Heart right ventricle (tissue), 16 donors: ENCODE measurements at regions not wholly inside any gene's neighbourhood (a gene's known extent, or its start where the extent isn't known, plus 50 kb on each side); places are given as distances from the start of the nearest gene placed in this dataset.
"Not testable (repeated sequence)": the region's sequence is repeated elsewhere in the genome, so short reads cannot be mapped to it uniquely, and the experiment has no call there.

Experiments used
- ATAC-seq, 8 donors: fragments of 200-7000 bp; cut with Tn5 transposase; one replicate each; pipeline ENCODE4 v1.9.1; 2020; ENCODE audit warnings: mild to moderate bottlenecking in 8 of 8, moderate library complexity in 8 of 8, moderate number of reproducible peaks in 1 of 8
- DNase-seq, 2 donors: peaks; one replicate each; pipeline ENCODE4 v3.0.0-alpha.2; 2020
- H3K27ac ChIP-seq, 10 donors: fragments of 200-600 bp; sonication (generic) in 2 of 10; one replicate each; pipeline versions ENCODE4 v1.5.0 to v1.8.0; 2020 to 2022; ENCODE audit warnings: mild to moderate bottlenecking in 3 of 10
- H3K27me3 ChIP-seq, 7 donors: fragments of 200-600 bp; one replicate each; pipeline ENCODE4 v1.8.0; 2021 to 2022; ENCODE audit warnings: mild to moderate bottlenecking in 2 of 7
- H3K36me3 ChIP-seq, 9 donors: fragments of 200-600 bp; sonication (generic) in 1 of 9; one replicate each; pipeline versions ENCODE4 v1.5.0 to v1.8.0; 2020 to 2022; ENCODE audit warnings: mild to moderate bottlenecking in 2 of 9
- H3K4me1 ChIP-seq, 9 donors: fragments of 200-600 bp; sonication (generic) in 1 of 9; one replicate each; pipeline versions ENCODE4 v1.5.0 to v1.8.0; 2020 to 2022; ENCODE audit warnings: mild to moderate bottlenecking in 4 of 9
- H3K4me3 ChIP-seq, 10 donors: fragments of 200-600 bp; sonication (generic) in 2 of 10; one replicate each; pipeline versions ENCODE4 v1.5.0 to v1.8.0; 2020 to 2022; ENCODE audit warnings: mild to moderate bottlenecking in 7 of 10, moderate library complexity in 2 of 10
- H3K9me3 ChIP-seq, 11 donors: fragments of 200-600 bp in 10 of 11; sonication (generic) in 2 of 11; one replicate each; pipeline versions ENCODE4 v1.5.0 to v1.8.0; 2013 to 2022; ENCODE audit warnings: mild to moderate bottlenecking in 2 of 11, control low read depth in 1 of 11, moderate library complexity in 1 of 11
- WGBS, 2 donors: extraction: QIAGEN DNeasy Blood & Tissue Kit; methylation state at CpG; one replicate each; pipeline ENCODE4 v1.1.7; 2013; ENCODE audit warnings: inconsistent platforms in 1 of 2; 5-methylcytosine and 5-hydroxymethylcytosine counted together
- intact Hi-C, 10 donors: fragments of 100-400 bp; cut with DNase I; formaldehyde crosslinking; loops; one replicate each; pipeline versions ENCODE4 v1.11.1 to v1.14.2; 2022
- TF ChIP-seq, protein P1 (sequence below), 9 donors: fragments of 200-600 bp; sonication (generic) in 2 of 9; IDR thresholded peaks; one replicate each; pipeline versions ENCODE4 v1.5.0 to v1.8.0; 2021 to 2022; ENCODE audit warnings: antibody characterized with exemption in 9 of 9, mild to moderate bottlenecking in 5 of 9, moderate library complexity in 1 of 9
- donor health status: Arrhythmogenic right ventricular cardiomyopathy.
- donor health status: ischemic (EF 13 %, LVEDD 7.1; RV severe dilation, severe dysfunction).
- donor health status: healthy with polysubstance abuse.
- donor health status: DM: no; HTN: yes; CAD: no.
- donor health status: DM: no; HTN: no; CAD: no.
- donor health status: ischemic (EF 25% LVEDD 6.9; RV normal size, moderate dysfunction).
- donor health status: ischemic (EF 25% LVEDD 5.7; RV mildly dilated, moderate dysfunction).
- donor health status: healthy.
- donor health status: DM: yes; HTN: yes; CAD: no.
- donor health status: Ischemic cardiomyopathy.
- donor health status: ischemic (EF 35%, LVEDD 5.7; RV mildly dilated, moderate dysfunction).
- donor health status: nonischemic (EF 11% LVEDD 7.7; RV severe dilation, severe dysfunction).
- donor health status: DM: yes; HTN: yes; CAD: no.
- donor health status: PGD.
- donor health status: ischemic (EF 29% LVEDD 5.4; RV normal size, mild dysfunction).
- donor health status: nonischemic (EF 23%, LVEDD 6.1; RV moderate dilation, normal function).

DNA sequence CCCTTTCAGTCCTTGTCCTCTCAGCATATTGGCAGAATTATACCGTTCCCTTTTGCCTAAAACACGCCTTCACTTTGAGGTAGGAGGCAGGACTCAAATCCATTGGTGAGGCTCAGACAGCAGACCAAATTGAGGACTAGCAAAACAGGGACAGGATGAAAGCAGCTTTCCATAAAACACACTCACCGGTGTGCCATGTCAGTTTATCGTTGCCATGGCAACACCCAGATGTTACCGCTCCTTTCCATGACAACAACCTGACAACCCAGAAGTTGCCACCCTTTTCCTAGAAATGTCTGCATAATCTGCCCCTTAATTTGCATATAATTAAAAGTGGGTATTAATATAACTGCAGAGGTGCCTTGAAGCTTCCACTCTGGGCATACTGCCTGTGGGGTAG is 730.4 kb downstream of the METTL4 start:
- TF ChIP-seq, protein P1, sequence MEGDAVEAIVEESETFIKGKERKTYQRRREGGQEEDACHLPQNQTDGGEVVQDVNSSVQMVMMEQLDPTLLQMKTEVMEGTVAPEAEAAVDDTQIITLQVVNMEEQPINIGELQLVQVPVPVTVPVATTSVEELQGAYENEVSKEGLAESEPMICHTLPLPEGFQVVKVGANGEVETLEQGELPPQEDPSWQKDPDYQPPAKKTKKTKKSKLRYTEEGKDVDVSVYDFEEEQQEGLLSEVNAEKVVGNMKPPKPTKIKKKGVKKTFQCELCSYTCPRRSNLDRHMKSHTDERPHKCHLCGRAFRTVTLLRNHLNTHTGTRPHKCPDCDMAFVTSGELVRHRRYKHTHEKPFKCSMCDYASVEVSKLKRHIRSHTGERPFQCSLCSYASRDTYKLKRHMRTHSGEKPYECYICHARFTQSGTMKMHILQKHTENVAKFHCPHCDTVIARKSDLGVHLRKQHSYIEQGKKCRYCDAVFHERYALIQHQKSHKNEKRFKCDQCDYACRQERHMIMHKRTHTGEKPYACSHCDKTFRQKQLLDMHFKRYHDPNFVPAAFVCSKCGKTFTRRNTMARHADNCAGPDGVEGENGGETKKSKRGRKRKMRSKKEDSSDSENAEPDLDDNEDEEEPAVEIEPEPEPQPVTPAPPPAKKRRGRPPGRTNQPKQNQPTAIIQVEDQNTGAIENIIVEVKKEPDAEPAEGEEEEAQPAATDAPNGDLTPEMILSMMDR (IDR thresholded peaks at IDR 0.05) = no peak
- whole genome bisulfite sequencing, 2 donors = 82 to 85% methylated on average over 5 of the region's 5 CpGs
- no peaks in the 10 kb centered on the region for H3K27me3 ChIP-seq
- no peaks in the 10 kb centered on the region for H3K36me3 ChIP-seq
- no peaks in the 10 kb centered on the region for H3K4me1 ChIP-seq
- ATAC-seq = no peak
- peaks cover 0 to 10% (median 0%) of the 10 kb centered on the region in 11 donors for H3K9me3 ChIP-seq
- no peak for DNase-seq
- H3K27ac ChIP-seq = no peak overlapping the region
- H3K4me3 ChIP-seq = no peak overlapping the region
- intact Hi-C loops = no loop called here

DNA sequence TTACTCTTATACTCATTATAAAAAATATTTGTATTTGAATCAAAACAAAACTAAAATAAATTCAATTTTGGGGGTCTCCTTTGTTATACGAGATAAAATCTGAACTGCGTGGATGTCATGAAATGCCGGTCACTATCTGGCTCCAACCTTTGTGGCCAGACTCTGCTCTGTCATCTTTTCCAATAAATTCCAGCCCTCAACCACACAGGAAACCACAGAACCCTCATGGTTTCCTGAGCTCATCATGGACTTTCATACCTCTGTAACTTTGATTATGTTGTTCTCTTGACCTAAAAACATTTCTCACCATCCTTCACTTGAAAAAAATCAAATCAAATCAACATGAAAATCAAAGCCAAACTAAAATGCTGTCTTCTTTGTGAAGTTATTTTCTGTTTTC is 724.7 kb downstream of the METTL4 start:
- WGBS, 2 donors = 73 to 79% methylated on average over 3 of the region's 3 CpGs
- intact Hi-C loops = no loop called here
- Histone ChIP-seq H3K27ac (no peak overlapping the region), H3K27me3 (no peaks in the 10 kb centered on the region), H3K9me3 (no peaks in the 10 kb centered on the region), H3K4me3 (no peak overlapping the region), H3K4me1 (no peaks in the 10 kb centered on the region), H3K36me3 (no peaks in the 10 kb centered on the region)
- ATAC-seq (no peak), DNase-seq (no peak)
- TF ChIP-seq, protein P1 (IDR thresholded peaks at IDR 0.05) = no peak

DNA sequence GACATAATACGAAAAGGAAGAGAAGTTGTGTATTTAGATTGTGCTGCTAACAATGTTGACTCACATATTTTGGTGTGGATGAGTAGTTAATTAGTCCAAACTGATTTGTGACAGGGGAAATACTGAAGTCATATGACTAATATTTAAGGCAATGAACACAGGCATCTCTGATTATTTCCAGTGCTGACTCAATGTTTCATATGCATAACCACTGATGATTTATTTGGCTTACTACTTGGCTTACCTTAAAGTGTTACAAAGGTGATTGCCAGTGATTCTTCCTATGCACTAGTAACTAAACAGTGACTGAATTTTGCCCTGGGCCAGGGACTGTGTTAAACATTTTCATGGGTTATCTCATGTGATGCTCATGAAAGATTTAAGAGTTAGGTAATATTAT is 722.6 kb downstream of the METTL4 start:
- Histone ChIP-seq H3K4me1 (no peaks in the 10 kb centered on the region), H3K9me3 (no peaks in the 10 kb centered on the region), H3K36me3 (no peaks in the 10 kb centered on the region), H3K4me3 (no peak overlapping the region), H3K27ac (no peak overlapping the region), H3K27me3 (no peaks in the 10 kb centered on the region)
- intact Hi-C loops = no loop called here
- TF ChIP-seq, protein P1 (IDR thresholded peaks at IDR 0.05) = no peak
- DNase-seq (no peak), ATAC-seq (no peak)
- 80 to 88% methylated on average over 1 of the region's 1 CpG for WGBS, 2 donors

DNA sequence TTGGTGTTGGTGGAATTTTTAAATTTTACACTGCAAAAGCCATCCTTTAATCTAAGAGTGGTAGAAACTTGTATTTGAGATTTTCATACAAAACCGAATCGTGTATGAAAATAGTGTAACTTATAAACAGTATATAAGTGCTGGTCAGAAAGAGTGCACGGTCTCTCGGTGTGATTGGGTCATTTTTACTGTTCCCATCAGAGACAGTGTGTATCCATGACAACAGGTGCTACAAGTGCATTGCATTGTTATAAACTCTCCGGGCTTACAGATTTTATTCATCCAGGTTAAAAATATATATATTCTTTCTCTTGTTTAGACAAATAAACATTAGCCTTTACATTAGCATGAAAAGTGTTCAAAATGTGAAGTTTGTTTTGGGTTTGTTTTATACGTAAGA is 721.9 kb downstream of the METTL4 start:
- 88 to 93% methylated on average over 6 of the region's 6 CpGs for WGBS, 2 donors
- Histone ChIP-seq H3K9me3 (no peaks in the 10 kb centered on the region), H3K27me3 (no peaks in the 10 kb centered on the region), H3K36me3 (no peaks in the 10 kb centered on the region), H3K27ac (no peak overlapping the region), H3K4me3 (no peak overlapping the region), H3K4me1 (no peaks in the 10 kb centered on the region)
- TF ChIP-seq, protein P1 (IDR thresholded peaks at IDR 0.05) = no peak
- ATAC-seq (no peak), DNase-seq (no peak)
- intact Hi-C loops = no loop called here

DNA sequence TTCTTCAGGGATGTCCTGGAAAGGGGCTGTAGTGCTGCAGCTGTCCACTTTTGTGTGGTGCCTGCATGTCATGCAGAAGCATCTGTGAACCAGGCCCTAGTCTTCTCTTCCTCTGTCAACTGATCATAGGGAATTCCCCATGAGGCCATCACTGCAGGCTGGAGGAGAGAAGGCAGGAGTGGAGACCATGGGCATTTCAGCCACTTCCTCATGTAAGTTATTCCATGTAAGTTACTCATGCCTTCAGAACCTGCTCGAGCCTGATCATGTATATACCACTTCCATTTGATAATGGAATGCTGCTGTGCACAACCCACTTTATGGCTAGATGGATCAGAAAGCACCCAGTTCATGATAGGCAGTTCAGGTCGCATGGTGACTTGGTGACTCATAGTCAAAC is 714.0 kb downstream of the METTL4 start:
- H3K27me3 ChIP-seq, intact Hi-C loops: not testable (repeated sequence)
- 68 to 77% methylated on average over 2 of the region's 2 CpGs for WGBS, 2 donors

More for the DNA sequence above, 714.0 kb downstream of the METTL4 start:
- not testable (repeated sequence) for H3K4me3 ChIP-seq, H3K4me1 ChIP-seq, H3K36me3 ChIP-seq, H3K27ac ChIP-seq, H3K9me3 ChIP-seq, DNase-seq, ATAC-seq
